Ishikawa (cell line): ENCODE measurements at regions not wholly inside any gene's neighbourhood (a gene's known extent, or its start where the extent isn't known, plus 50 kb on each side); places are given as distances from the start of the nearest gene placed in this dataset.
A peak's percentile ranks its signal among the peaks of the same experiment; 100 is the strongest.

ENCODE experiments used
- CEBPB ChIP-seq: IDR thresholded peaks from 2 replicates; pipeline ENCODE4 v1.6.1; 2012
- CREB1 ChIP-seq: IDR thresholded peaks from 2 replicates; pipeline ENCODE4 v1.6.1; 2012; ENCODE audit warnings: low read depth
- EGR1 ChIP-seq: IDR thresholded peaks from 2 replicates; pipeline ENCODE4 v1.6.1; 2012
- EP300 ChIP-seq: IDR thresholded peaks from 2 replicates; pipeline ENCODE4 v1.6.1; 2012; ENCODE audit warnings: borderline replicate concordance
- FOXM1 ChIP-seq: IDR thresholded peaks from 2 replicates; pipeline ENCODE4 v1.6.1; 2012; ENCODE audit warnings: low read depth, borderline replicate concordance
- MAX ChIP-seq: IDR thresholded peaks from 2 replicates; pipeline ENCODE4 v1.6.1; 2012
- NFIC ChIP-seq: IDR thresholded peaks from 2 replicates; pipeline ENCODE4 v1.6.1; 2012
- RAD21 ChIP-seq: IDR thresholded peaks from 2 replicates; pipeline ENCODE4 v1.6.1; 2012; ENCODE audit warnings: low read depth
- REST ChIP-seq: IDR thresholded peaks from 2 replicates; pipeline ENCODE4 v1.6.1; 2012; ENCODE audit warnings: low read depth, mild to moderate bottlenecking
- TAF1 ChIP-seq: IDR thresholded peaks from 2 replicates; pipeline ENCODE4 v1.6.1; 2012; ENCODE audit warnings: low read depth, mild to moderate bottlenecking
- TCF12 ChIP-seq: IDR thresholded peaks from 2 replicates; pipeline ENCODE4 v1.6.1; 2012; ENCODE audit warnings: low read depth
- TEAD4 ChIP-seq: IDR thresholded peaks from 2 replicates; pipeline ENCODE4 v1.6.1; 2012
- USF1 ChIP-seq: IDR thresholded peaks from 2 replicates; pipeline ENCODE4 v1.6.1; 2012
- YY1 ChIP-seq: IDR thresholded peaks from 2 replicates; pipeline ENCODE4 v1.6.1; 2012; ENCODE audit warnings: low read depth
- ZBTB7A ChIP-seq: IDR thresholded peaks from 2 replicates; pipeline ENCODE4 v1.6.1; 2012; ENCODE audit warnings: low read depth

- TF ChIP-seq CEBPB = peak; percentile 52; the same call in 1 of the 2 replicates
- TF ChIP-seq USF1 = no peak
- TF ChIP-seq NFIC = peak; percentile 90
- peak; percentile 15; the same call in 1 of the 2 replicates for TF ChIP-seq RAD21
- peak; percentile 90 for TF ChIP-seq TCF12
- TF ChIP-seq TAF1 = no peak
- TF ChIP-seq YY1 = peak; percentile 56; the same call in 1 of the 2 replicates
- peak; percentile 87 for TF ChIP-seq EP300
- TF ChIP-seq MAX = no peak
- TF ChIP-seq FOXM1 = peak; percentile 59; the same call in 1 of the 2 replicates
- TF ChIP-seq TEAD4 = peak; percentile 81
Observed at GRCh38 chr6:99187429-99187828, 162.0 kb downstream of the FAXC start.

GRCh38 chr6:99186417-99186816 is 163.1 kb downstream of the FAXC start:
- TF ChIP-seq TEAD4 (no peak), RAD21 (no peak), MAX (no peak), REST (no peak), TCF12 (no peak), USF1 (no peak), CREB1 (no peak), FOXM1 (no peak)

- peak; percentile 57; the same call in 1 of the 2 replicates for TF ChIP-seq EP300
- TF ChIP-seq REST = no peak
- no peak for TF ChIP-seq CREB1
- peak; percentile 79 for TF ChIP-seq NFIC
- TF ChIP-seq RAD21 = no peak
- peak; percentile 63 for TF ChIP-seq TCF12
- TF ChIP-seq FOXM1 = peak; percentile 38; the same call in 1 of the 2 replicates
- no peak for TF ChIP-seq MAX
- no peak for TF ChIP-seq TAF1
- TF ChIP-seq YY1 = no peak
- TF ChIP-seq ZBTB7A = no peak
- no peak for TF ChIP-seq EGR1
- no peak for TF ChIP-seq USF1
- TF ChIP-seq TEAD4 = no peak
- TF ChIP-seq CEBPB = no peak
Observed at GRCh38 chr6:99185525-99185924, 163.9 kb downstream of the FAXC start.

GRCh38 chr6:99184696-99185095 is 164.8 kb downstream of the FAXC start:
- TF ChIP-seq RAD21 = no peak
- TF ChIP-seq TEAD4 = no peak
- TF ChIP-seq FOXM1 = no peak
- no peak for TF ChIP-seq MAX
- TF ChIP-seq ZBTB7A = no peak
- TF ChIP-seq CEBPB = no peak
- no peak for TF ChIP-seq USF1
- no peak for TF ChIP-seq TAF1

- TF ChIP-seq REST (no peak), NFIC (no peak), MAX (no peak), EP300 (no peak), CEBPB (no peak), FOXM1 (no peak), CREB1 (no peak), TAF1 (no peak), YY1 (no peak), EGR1 (no peak)
Observed at GRCh38 chr6:99183066-99183465, 166.4 kb downstream of the FAXC start.
